Erythroblast (primary cell): ENCODE measurements at regions not wholly inside any gene's neighbourhood (a gene's known extent, or its start where the extent isn't known, plus 50 kb on each side); places are given as distances from the start of the nearest gene placed in this dataset.

Source experiments
- GATA1 ChIP-seq: IDR thresholded peaks from 2 replicates; pipeline ENCODE4 v1.6.1; 2011; ENCODE audit warnings: low read depth, mild to moderate bottlenecking, control low read depth, low read length, moderate library complexity
- POLR2A ChIP-seq: IDR thresholded peaks from 2 replicates; pipeline ENCODE4 v1.6.1; 2011; ENCODE audit warnings: mild to moderate bottlenecking, low read length

- no peak for TF ChIP-seq POLR2A
- TF ChIP-seq GATA1: no peak
Measured at GRCh38 chr17:79210638-79211037, 136.0 kb downstream of the ENGASE start.
